Spleen (tissue), 7 donors: ENCODE measurements at regions not wholly inside any gene's neighbourhood (a gene's known extent, or its start where the extent isn't known, plus 50 kb on each side); places are given as distances from the start of the nearest gene placed in this dataset.

ENCODE experiments used
- POLR2AphosphoS5 ChIP-seq, 3 donors: sonication (generic); formaldehyde crosslinking; IDR thresholded peaks; one replicate each; pipeline ENCODE4 v1.5.1; 2017; ENCODE audit warnings: antibody characterized with exemption in 3 of 3
- TF ChIP-seq, protein P1 (sequence below), 11 experiments: fragments of 200-600 bp in 7 of 11; fragments of 450-650 bp in 4 of 11; sonication (generic) in 4 of 11; IDR thresholded peaks in 8 of 11; conservative IDR thresholded peaks in 3 of 11; 1 replicate in 7 of 11; 2 replicates in 4 of 11; pipeline versions ENCODE4 v1.4.0 to v1.8.0; 2016 to 2021; ENCODE audit warnings: antibody characterized with exemption in 11 of 11, inconsistent platforms in 4 of 11, mild to moderate bottlenecking in 1 of 11
- donor health status: DM: no; HTN: no; CAD: no; lungs with moderate emphysema.
- donor health status: DM: no; HTN: no; CAD: no.
- donor health status: DM: no; HTN: no; CAD: no.

DNA sequence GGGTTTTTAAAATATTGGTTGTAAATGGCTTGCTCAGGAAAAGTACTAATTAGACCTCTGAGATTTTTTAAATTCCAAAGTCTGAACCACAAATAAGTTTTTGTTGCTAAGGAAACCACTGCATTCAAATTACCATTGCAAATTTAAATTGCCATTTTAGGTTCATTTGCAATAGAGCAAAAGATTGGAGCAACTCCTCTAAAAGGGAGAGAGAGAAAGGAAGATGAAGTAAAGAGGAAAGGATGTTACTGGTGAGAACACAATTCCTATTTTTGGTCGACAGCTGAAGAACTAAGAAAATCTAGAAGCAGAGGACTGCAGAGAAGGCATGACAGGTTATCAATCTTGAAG, 74.9 kb downstream of the FOXI3 start:
- TF ChIP-seq POLR2AphosphoS5 (IDR thresholded peaks at IDR 0.05), result no peak
- TF ChIP-seq, protein P1, sequence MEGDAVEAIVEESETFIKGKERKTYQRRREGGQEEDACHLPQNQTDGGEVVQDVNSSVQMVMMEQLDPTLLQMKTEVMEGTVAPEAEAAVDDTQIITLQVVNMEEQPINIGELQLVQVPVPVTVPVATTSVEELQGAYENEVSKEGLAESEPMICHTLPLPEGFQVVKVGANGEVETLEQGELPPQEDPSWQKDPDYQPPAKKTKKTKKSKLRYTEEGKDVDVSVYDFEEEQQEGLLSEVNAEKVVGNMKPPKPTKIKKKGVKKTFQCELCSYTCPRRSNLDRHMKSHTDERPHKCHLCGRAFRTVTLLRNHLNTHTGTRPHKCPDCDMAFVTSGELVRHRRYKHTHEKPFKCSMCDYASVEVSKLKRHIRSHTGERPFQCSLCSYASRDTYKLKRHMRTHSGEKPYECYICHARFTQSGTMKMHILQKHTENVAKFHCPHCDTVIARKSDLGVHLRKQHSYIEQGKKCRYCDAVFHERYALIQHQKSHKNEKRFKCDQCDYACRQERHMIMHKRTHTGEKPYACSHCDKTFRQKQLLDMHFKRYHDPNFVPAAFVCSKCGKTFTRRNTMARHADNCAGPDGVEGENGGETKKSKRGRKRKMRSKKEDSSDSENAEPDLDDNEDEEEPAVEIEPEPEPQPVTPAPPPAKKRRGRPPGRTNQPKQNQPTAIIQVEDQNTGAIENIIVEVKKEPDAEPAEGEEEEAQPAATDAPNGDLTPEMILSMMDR (IDR thresholded peaks at IDR 0.05 in 8 of 11, conservative IDR thresholded peaks at IDR 0.05 in 3 of 11), result no peak
